ENCODE measurements at regions not wholly inside any gene's neighbourhood (a gene's known extent, or its start where the extent isn't known, plus 50 kb on each side); places are given as distances from the start of the nearest gene placed in this dataset.
A peak's percentile ranks its signal among the peaks of the same experiment; 100 is the strongest.

GRCh38 chr13:107305178-107305577, 737.2 kb upstream of the ARGLU1 start:
- Histone ChIP-seq H3K4me3 (ENCODE audit: low read length, poor library complexity, severe bottlenecking) (no peak overlapping the region), H3K27me3 (ENCODE audit: insufficient read depth, low read length, poor library complexity, severe bottlenecking) (no peaks in the 10 kb centered on the region), H3F3A (ENCODE audit: low read depth) (no peaks in the 10 kb centered on the region), H3K4me2 (ENCODE audit: low read depth, low read length, poor library complexity, severe bottlenecking) (no peak overlapping the region), H3K9ac (ENCODE audit: low read depth, low read length, poor library complexity, severe bottlenecking) (no peak overlapping the region), H3K4me1 (ENCODE audit: insufficient read depth, low read length, poor library complexity, severe bottlenecking) (no peaks in the 10 kb centered on the region), H3K36me3 (ENCODE audit: insufficient read depth, low read length) (no peaks in the 10 kb centered on the region), H3K9me3 (ENCODE audit: insufficient read depth, low read depth, low read length) (no peaks in the 10 kb centered on the region), H3K79me2 (ENCODE audit: insufficient read depth, low read length) (no peaks in the 10 kb centered on the region), H3K9me2 (replicated peaks; ENCODE audit: low read depth, low read length) (no peaks in the 10 kb centered on the region), H4K20me1 (ENCODE audit: insufficient read depth, low read length, poor library complexity, severe bottlenecking) (no peaks in the 10 kb centered on the region), H2AFZ (ENCODE audit: low read length) (no peak overlapping the region)
- TF ChIP-seq CTCF (conservative IDR thresholded peaks at IDR 0.05; ENCODE audit: low read length) (no peak), EZH2phosphoT487 (IDR thresholded peaks at IDR 0.05; ENCODE audit: borderline replicate concordance) (no peak)

GRCh38 chr13:107301724-107302374, 733.9 kb upstream of the ARGLU1 start:
- no peaks in the 10 kb centered on the region for H3K36me3 ChIP-seq (ENCODE audit: insufficient read depth, low read length)
- no peaks in the 10 kb centered on the region for H4K20me1 ChIP-seq (ENCODE audit: insufficient read depth, low read length, poor library complexity, severe bottlenecking)
- H2AFZ ChIP-seq (ENCODE audit: low read length): no peak overlapping the region
- no peaks in the 10 kb centered on the region for H3K9me3 ChIP-seq (ENCODE audit: insufficient read depth, low read depth, low read length)
- TF ChIP-seq CTCF (conservative IDR thresholded peaks at IDR 0.05; ENCODE audit: low read length): 0 out of 2 replicates have a peak, but pooled peaks have one; percentile 22
- no peak for TF ChIP-seq EZH2phosphoT487 (IDR thresholded peaks at IDR 0.05; ENCODE audit: borderline replicate concordance)
- H3K4me1 ChIP-seq (ENCODE audit: insufficient read depth, low read length, poor library complexity, severe bottlenecking): no peaks in the 10 kb centered on the region
- H3K4me2 ChIP-seq (ENCODE audit: low read depth, low read length, poor library complexity, severe bottlenecking): no peak overlapping the region
- no peaks in the 10 kb centered on the region for H3K9me2 ChIP-seq (replicated peaks; ENCODE audit: low read depth, low read length)
- no peaks in the 10 kb centered on the region for H3K27me3 ChIP-seq (ENCODE audit: insufficient read depth, low read length, poor library complexity, severe bottlenecking)
- no peak overlapping the region for H3K4me3 ChIP-seq (ENCODE audit: low read length, poor library complexity, severe bottlenecking)
- no peak overlapping the region for H3K9ac ChIP-seq (ENCODE audit: low read depth, low read length, poor library complexity, severe bottlenecking)
- no peaks in the 10 kb centered on the region for H3K79me2 ChIP-seq (ENCODE audit: insufficient read depth, low read length)
- no peaks in the 10 kb centered on the region for H3F3A ChIP-seq (ENCODE audit: low read depth)

- Histone ChIP-seq H3K9ac (ENCODE audit: low read depth, low read length, poor library complexity, severe bottlenecking) (no peak overlapping the region), H3K27me3 (ENCODE audit: insufficient read depth, low read length, poor library complexity, severe bottlenecking) (no peaks in the 10 kb centered on the region), H3K79me2 (ENCODE audit: insufficient read depth, low read length) (no peaks in the 10 kb centered on the region), H3K9me2 (replicated peaks; ENCODE audit: low read depth, low read length) (no peaks in the 10 kb centered on the region), H4K20me1 (ENCODE audit: insufficient read depth, low read length, poor library complexity, severe bottlenecking) (no peaks in the 10 kb centered on the region), H3F3A (ENCODE audit: low read depth) (no peaks in the 10 kb centered on the region), H3K4me1 (ENCODE audit: insufficient read depth, low read length, poor library complexity, severe bottlenecking) (no peaks in the 10 kb centered on the region), H2AFZ (ENCODE audit: low read length) (no peak overlapping the region), H3K9me3 (ENCODE audit: insufficient read depth, low read depth, low read length) (no peaks in the 10 kb centered on the region), H3K4me2 (ENCODE audit: low read depth, low read length, poor library complexity, severe bottlenecking) (no peak overlapping the region), H3K4me3 (ENCODE audit: low read length, poor library complexity, severe bottlenecking) (no peak overlapping the region), H3K36me3 (ENCODE audit: insufficient read depth, low read length) (no peaks in the 10 kb centered on the region)
- no peak for TF ChIP-seq CTCF (conservative IDR thresholded peaks at IDR 0.05; ENCODE audit: low read length)
- no peak for TF ChIP-seq EZH2phosphoT487 (IDR thresholded peaks at IDR 0.05; ENCODE audit: borderline replicate concordance)
These were observed 731.8 kb upstream of the ARGLU1 start for GRCh38 chr13:107299717-107300116.
